ENCODE measurements at regions not wholly inside any gene's neighbourhood (a gene's known extent, or its start where the extent isn't known, plus 50 kb on each side); places are given as distances from the start of the nearest gene placed in this dataset.
"Not testable (repeated sequence)": the region's sequence is repeated elsewhere in the genome, so short reads cannot be mapped to it uniquely, and the experiment has no call there.

DNA sequence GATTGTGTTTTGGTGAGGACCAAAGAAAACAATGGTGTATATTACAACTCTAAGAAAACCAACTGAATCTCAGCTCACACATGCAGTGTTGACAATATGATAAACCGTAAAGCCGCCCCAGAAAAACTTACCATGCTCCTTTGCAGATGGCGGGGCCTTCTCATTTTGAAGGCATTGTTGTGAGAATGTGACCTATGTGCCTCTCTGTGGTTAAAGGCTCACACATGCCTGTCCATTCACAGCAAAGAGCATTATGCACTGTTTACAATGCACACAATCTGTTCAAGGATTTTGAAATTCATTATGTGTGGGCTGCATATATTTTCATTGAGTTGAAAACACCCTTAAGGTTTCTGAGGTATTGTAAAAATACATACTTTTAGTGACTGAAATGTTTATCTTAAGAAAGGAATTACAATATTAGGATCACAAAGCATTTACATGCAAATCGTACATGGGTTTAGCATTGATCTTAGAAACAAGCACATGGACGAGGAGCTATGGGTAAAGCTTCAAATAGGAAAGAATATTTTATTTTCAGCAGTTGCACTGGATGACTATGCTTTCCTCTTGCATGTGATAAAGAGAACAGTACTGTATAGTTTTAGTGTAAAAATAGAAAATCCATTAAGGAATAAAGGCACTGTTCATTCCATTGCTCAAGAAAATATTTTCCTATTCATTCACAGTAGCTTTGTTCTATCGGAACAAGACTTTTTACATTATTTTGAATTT, 334.3 kb downstream of the ARL4A start:
- Histone ChIP-seq H3F3A (ENCODE audit: insufficient read depth, low read length) (no peaks in the 10 kb centered on the region), H3K4me2 (ENCODE audit: low read depth, low read length) (no peak overlapping the region), H2AFZ (ENCODE audit: low read length) (no peak overlapping the region)

DNA sequence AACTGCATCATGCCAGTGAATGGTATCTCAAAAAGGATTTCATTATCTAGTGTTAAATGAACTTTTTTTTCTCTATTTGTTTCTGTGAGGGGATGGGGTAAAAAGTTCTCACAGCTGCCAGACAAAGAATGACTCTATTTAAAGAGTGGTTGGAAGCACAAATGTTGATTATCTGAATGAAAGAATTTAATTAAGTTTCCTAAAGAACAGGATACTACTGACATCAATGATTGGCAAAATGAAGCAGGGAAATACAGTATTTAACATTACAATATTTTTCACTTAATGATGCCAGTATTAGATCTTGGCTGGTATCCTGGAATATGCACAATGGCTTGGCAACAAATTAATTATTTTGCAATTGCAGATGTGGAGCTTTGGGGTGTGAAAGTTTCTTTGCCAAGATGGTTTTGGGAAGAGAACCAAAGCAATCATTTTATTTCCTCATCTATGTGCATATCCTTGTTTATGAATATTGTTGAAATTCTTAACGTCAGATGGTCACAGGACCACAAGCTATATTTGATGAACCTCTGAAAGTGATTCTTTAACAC, 336.8 kb downstream of the ARL4A start:
- no peak for DNase-seq

More for the DNA sequence above, 334.3 kb downstream of the ARL4A start:
- no peak overlapping the region for H3K4me3 ChIP-seq (ENCODE audit: low read length)
- H3K27me3 ChIP-seq (replicated peaks; ENCODE audit: insufficient read depth, low read length): no peaks in the 10 kb centered on the region
- no peaks in the 10 kb centered on the region for H3K79me2 ChIP-seq (ENCODE audit: low read length)
- no peaks in the 10 kb centered on the region for H3K9me3 ChIP-seq (replicated peaks; ENCODE audit: insufficient read depth, low read length)
- H3K36me3 ChIP-seq (replicated peaks; ENCODE audit: insufficient read depth, low read length): no peaks in the 10 kb centered on the region
- DNase-seq: no peak
- H3K4me1 ChIP-seq (ENCODE audit: low read length): no peaks in the 10 kb centered on the region
- H3K27ac ChIP-seq (ENCODE audit: low read length): no peak overlapping the region
- no peak overlapping the region for H3K9ac ChIP-seq (ENCODE audit: low read length)
- H3K9me2 ChIP-seq (replicated peaks; ENCODE audit: insufficient read depth, low read length): no peaks in the 10 kb centered on the region
- TF ChIP-seq, protein P1, sequence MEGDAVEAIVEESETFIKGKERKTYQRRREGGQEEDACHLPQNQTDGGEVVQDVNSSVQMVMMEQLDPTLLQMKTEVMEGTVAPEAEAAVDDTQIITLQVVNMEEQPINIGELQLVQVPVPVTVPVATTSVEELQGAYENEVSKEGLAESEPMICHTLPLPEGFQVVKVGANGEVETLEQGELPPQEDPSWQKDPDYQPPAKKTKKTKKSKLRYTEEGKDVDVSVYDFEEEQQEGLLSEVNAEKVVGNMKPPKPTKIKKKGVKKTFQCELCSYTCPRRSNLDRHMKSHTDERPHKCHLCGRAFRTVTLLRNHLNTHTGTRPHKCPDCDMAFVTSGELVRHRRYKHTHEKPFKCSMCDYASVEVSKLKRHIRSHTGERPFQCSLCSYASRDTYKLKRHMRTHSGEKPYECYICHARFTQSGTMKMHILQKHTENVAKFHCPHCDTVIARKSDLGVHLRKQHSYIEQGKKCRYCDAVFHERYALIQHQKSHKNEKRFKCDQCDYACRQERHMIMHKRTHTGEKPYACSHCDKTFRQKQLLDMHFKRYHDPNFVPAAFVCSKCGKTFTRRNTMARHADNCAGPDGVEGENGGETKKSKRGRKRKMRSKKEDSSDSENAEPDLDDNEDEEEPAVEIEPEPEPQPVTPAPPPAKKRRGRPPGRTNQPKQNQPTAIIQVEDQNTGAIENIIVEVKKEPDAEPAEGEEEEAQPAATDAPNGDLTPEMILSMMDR (IDR thresholded peaks at IDR 0.05; ENCODE audit: low read length): no peak
- TF ChIP-seq EZH2 (optimal IDR thresholded peaks at IDR 0.05; ENCODE audit: low read depth, low read length) (no peak), EZH2phosphoT487 (IDR thresholded peaks at IDR 0.05; ENCODE audit: low read length) (no peak)
- no peaks in the 10 kb centered on the region for H4K20me1 ChIP-seq (ENCODE audit: insufficient read depth, low read length)

DNA sequence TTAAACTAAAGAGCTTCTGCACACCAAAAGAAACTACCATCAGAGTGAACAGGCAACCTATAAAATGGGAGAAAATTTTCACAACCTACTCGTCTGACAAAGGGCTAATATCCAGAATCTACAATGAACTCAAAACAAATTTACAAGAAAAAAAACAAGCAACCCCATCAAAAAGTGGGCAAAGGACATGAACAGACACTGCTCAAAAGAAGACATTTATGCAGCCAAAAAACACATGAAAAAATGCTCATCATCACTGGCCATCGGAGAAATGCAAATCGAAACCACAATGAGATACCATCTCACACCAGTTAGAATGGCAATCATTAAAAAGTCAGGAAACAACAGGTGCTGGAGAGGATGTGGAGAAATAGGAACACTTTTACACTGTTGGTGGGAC, 337.6 kb downstream of the ARL4A start:
- H3F3A ChIP-seq (ENCODE audit: insufficient read depth, low read length): not testable (repeated sequence)

More for the DNA sequence above, 336.8 kb downstream of the ARL4A start:
- no peaks in the 10 kb centered on the region for H3K27me3 ChIP-seq (replicated peaks; ENCODE audit: insufficient read depth, low read length)
- H3K4me2 ChIP-seq (ENCODE audit: low read depth, low read length): no peak overlapping the region
- no peak overlapping the region for H3K27ac ChIP-seq (ENCODE audit: low read length)
- no peaks in the 10 kb centered on the region for H3F3A ChIP-seq (ENCODE audit: insufficient read depth, low read length)
- no peaks in the 10 kb centered on the region for H3K9me2 ChIP-seq (replicated peaks; ENCODE audit: insufficient read depth, low read length)
- no peaks in the 10 kb centered on the region for H4K20me1 ChIP-seq (ENCODE audit: insufficient read depth, low read length)
- no peaks in the 10 kb centered on the region for H3K79me2 ChIP-seq (ENCODE audit: low read length)
- H3K4me1 ChIP-seq (ENCODE audit: low read length): no peaks in the 10 kb centered on the region
- H2AFZ ChIP-seq (ENCODE audit: low read length): no peak overlapping the region
- no peaks in the 10 kb centered on the region for H3K9me3 ChIP-seq (replicated peaks; ENCODE audit: insufficient read depth, low read length)
- no peak overlapping the region for H3K4me3 ChIP-seq (ENCODE audit: low read length)
- H3K36me3 ChIP-seq (replicated peaks; ENCODE audit: insufficient read depth, low read length): no peaks in the 10 kb centered on the region
- no peak overlapping the region for H3K9ac ChIP-seq (ENCODE audit: low read length)
- no peak for TF ChIP-seq EZH2 (optimal IDR thresholded peaks at IDR 0.05; ENCODE audit: low read depth, low read length)
- no peak for TF ChIP-seq EZH2phosphoT487 (IDR thresholded peaks at IDR 0.05; ENCODE audit: low read length)
- TF ChIP-seq, protein P1 (IDR thresholded peaks at IDR 0.05; ENCODE audit: low read length): no peak

DNA sequence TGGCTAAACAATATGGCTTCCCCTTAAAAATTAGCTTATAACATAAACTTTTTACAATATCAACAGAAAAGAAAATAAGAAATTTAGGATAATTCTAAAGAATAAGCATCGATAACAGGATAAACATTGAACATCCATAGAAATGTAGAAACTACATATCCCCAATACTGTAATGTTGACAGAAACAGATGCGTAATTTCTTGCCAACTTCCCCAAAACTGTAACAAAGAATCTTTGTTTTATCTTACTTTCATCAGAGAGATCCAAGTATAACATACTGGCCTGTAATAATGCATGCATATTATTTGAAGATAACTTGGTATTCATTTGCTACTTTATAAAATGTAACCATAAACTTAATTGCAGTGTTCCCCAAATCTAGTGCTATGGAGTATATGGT, 339.9 kb downstream of the ARL4A start:
- Histone ChIP-seq H3K9me2 (replicated peaks; ENCODE audit: insufficient read depth, low read length) (no peaks in the 10 kb centered on the region), H3K36me3 (replicated peaks; ENCODE audit: insufficient read depth, low read length) (no peaks in the 10 kb centered on the region), H3K27me3 (replicated peaks; ENCODE audit: insufficient read depth, low read length) (no peaks in the 10 kb centered on the region), H3K79me2 (ENCODE audit: low read length) (no peaks in the 10 kb centered on the region), H3K4me1 (ENCODE audit: low read length) (no peaks in the 10 kb centered on the region), H2AFZ (ENCODE audit: low read length) (no peak overlapping the region), H4K20me1 (ENCODE audit: insufficient read depth, low read length) (no peaks in the 10 kb centered on the region), H3K9me3 (replicated peaks; ENCODE audit: insufficient read depth, low read length) (no peaks in the 10 kb centered on the region), H3K4me3 (ENCODE audit: low read length) (no peak overlapping the region), H3K9ac (ENCODE audit: low read length) (no peak overlapping the region), H3K4me2 (ENCODE audit: low read depth, low read length) (no peak overlapping the region), H3K27ac (ENCODE audit: low read length) (no peak overlapping the region), H3F3A (ENCODE audit: insufficient read depth, low read length) (no peaks in the 10 kb centered on the region)
- TF ChIP-seq EZH2 (optimal IDR thresholded peaks at IDR 0.05; ENCODE audit: low read depth, low read length) (no peak), EZH2phosphoT487 (IDR thresholded peaks at IDR 0.05; ENCODE audit: low read length) (no peak)
- TF ChIP-seq, protein P1 (IDR thresholded peaks at IDR 0.05; ENCODE audit: low read length): no peak
- no peak for DNase-seq

More for the DNA sequence above, 337.6 kb downstream of the ARL4A start:
- not testable (repeated sequence) for H3K4me1 ChIP-seq (ENCODE audit: low read length); H2AFZ ChIP-seq (ENCODE audit: low read length); H3K9ac ChIP-seq (ENCODE audit: low read length); H3K36me3 ChIP-seq (replicated peaks; ENCODE audit: insufficient read depth, low read length); H3K4me3 ChIP-seq (ENCODE audit: low read length); H3K79me2 ChIP-seq (ENCODE audit: low read length); H3K4me2 ChIP-seq (ENCODE audit: low read depth, low read length); H3K9me2 ChIP-seq (replicated peaks; ENCODE audit: insufficient read depth, low read length); DNase-seq; H4K20me1 ChIP-seq (ENCODE audit: insufficient read depth, low read length); H3K27me3 ChIP-seq (replicated peaks; ENCODE audit: insufficient read depth, low read length); H3K9me3 ChIP-seq (replicated peaks; ENCODE audit: insufficient read depth, low read length); H3K27ac ChIP-seq (ENCODE audit: low read length)
